PC-9 (cell line): ENCODE measurements at regions not wholly inside any gene's neighbourhood (a gene's known extent, or its start where the extent isn't known, plus 50 kb on each side); places are given as distances from the start of the nearest gene placed in this dataset.

Source experiments
- BruUV-seq: library from RNA; stranded (reverse); fragments of 400-500 nt; replicated peaks from 2 replicates; lab custom pipeline; 2021; lab: Mats Ljungman, UMichigan
- CTCF ChIA-PET: fragments of 300-600 bp; sonication (Branson Sonifier 250); formaldehyde crosslinking; loops from one replicate; lab custom pipeline; 2022; ENCODE audit warnings: antibody characterized with exemption; lab: Charles Lee
- POLR2A ChIA-PET: fragments of 300-600 bp; sonication (Branson Sonifier 250); formaldehyde crosslinking; loops from one replicate; lab custom pipeline; 2022; ENCODE audit warnings: antibody characterized with exemption; ENCODE audit not compliant: unreplicated experiment; lab: Charles Lee
- DNase-seq, 2 experiments: peaks; one replicate each; pipeline versions ENCODE4 v3.0.0 to v3.0.0-alpha.2; 2015 to 2022; ENCODE audit warnings: mixed read lengths in 1 of 2
- H2AFZ ChIP-seq: fragments of 200-600 bp; sonication (generic); 2 replicates; pipeline ENCODE4 v1.8.1; 2017; ENCODE audit warnings: antibody characterized with exemption
- H3F3A ChIP-seq: fragments of 200-600 bp; sonication (generic); 2 replicates; pipeline ENCODE4 v1.8.1; 2017; ENCODE audit warnings: antibody characterized with exemption, mild to moderate bottlenecking, low read depth; ENCODE audit not compliant: insufficient read depth
- H3K27ac ChIP-seq: fragments of 200-600 bp; sonication (generic); 2 replicates; pipeline ENCODE4 v1.6.1; 2016; ENCODE audit warnings: mixed run types
- H3K27me3 ChIP-seq: fragments of 200-600 bp; sonication (generic); 2 replicates; pipeline ENCODE4 v1.6.1; 2016; ENCODE audit warnings: low read depth, mixed run types; ENCODE audit not compliant: insufficient read depth
- H3K36me3 ChIP-seq: fragments of 200-600 bp; sonication (generic); 2 replicates; pipeline ENCODE4 v1.6.1; 2016; ENCODE audit warnings: low read depth, mixed run types
- H3K4me1 ChIP-seq: fragments of 200-600 bp; sonication (generic); replicated peaks from 2 replicates; pipeline ENCODE4 v1.6.1; 2016; ENCODE audit warnings: mixed run types; ENCODE audit not compliant: insufficient read depth
- H3K4me2 ChIP-seq: fragments of 200-600 bp; sonication (generic); 2 replicates; pipeline ENCODE4 v1.6.1; 2017; ENCODE audit warnings: mixed run types
- H3K4me3 ChIP-seq: fragments of 200-600 bp; sonication (generic); 2 replicates; pipeline ENCODE4 v1.6.1; 2016; ENCODE audit warnings: mixed run types
- H3K79me2 ChIP-seq: fragments of 200-600 bp; sonication (generic); 2 replicates; pipeline ENCODE4 v1.6.1; 2017; ENCODE audit warnings: low read depth, mixed run types
- H3K9me2 ChIP-seq: fragments of 200-600 bp; sonication (generic); 2 replicates; pipeline ENCODE4 v1.8.1; 2017; ENCODE audit warnings: mild to moderate bottlenecking; ENCODE audit not compliant: insufficient read depth
- H3K9me3 ChIP-seq: fragments of 200-600 bp; sonication (generic); 2 replicates; pipeline ENCODE4 v1.8.1; 2016; ENCODE audit warnings: low read depth; ENCODE audit not compliant: insufficient read depth
- H4K20me1 ChIP-seq: fragments of 200-600 bp; sonication (generic); 2 replicates; pipeline ENCODE4 v1.8.1; 2017; ENCODE audit not compliant: insufficient read depth
- CTCF ChIP-seq: fragments of 200-600 bp; sonication (generic); conservative IDR thresholded peaks from 2 replicates; pipeline ENCODE4 v1.6.1; 2017; ENCODE audit warnings: mixed run types, antibody characterized with exemption, mild to moderate bottlenecking, moderate library complexity
- EZH2 ChIP-seq: fragments of 200-600 bp; sonication (generic); IDR thresholded peaks from 2 replicates; pipeline ENCODE4 v1.8.0; 2017; ENCODE audit warnings: antibody characterized with exemption, low read depth
- intact Hi-C: fragments of 100-400 bp; cut with micrococcal nuclease; formaldehyde crosslinking; loops from one replicate; pipeline ENCODE4 v1.10.0; 2022; ENCODE audit not compliant: unreplicated experiment

- H4K20me1 ChIP-seq: no peaks in the 10 kb centered on the region; the same call in 1 of the 2 replicates
- H3K9me2 ChIP-seq: no peaks in the 10 kb centered on the region
- no peaks in the 10 kb centered on the region for H3K36me3 ChIP-seq
- no peaks in the 10 kb centered on the region for H3K4me1 ChIP-seq
- TF ChIP-seq CTCF: no peak
- TF ChIP-seq EZH2: no peak
- ChIA-PET POLR2A (no interaction called here), CTCF (no interaction called here)
- H2AFZ ChIP-seq: no peak overlapping the region
- intact Hi-C loops: no loop called here
- DNase-seq: no peak
- no peak overlapping the region for H3K27ac ChIP-seq
- H3K79me2 ChIP-seq: no peaks in the 10 kb centered on the region
- peaks cover 86% of the 10 kb centered on the region for H3K27me3 ChIP-seq
- H3F3A ChIP-seq: no peaks in the 10 kb centered on the region; the same call in 1 of the 2 replicates
- H3K9me3 ChIP-seq: no peaks in the 10 kb centered on the region
- H3K4me3 ChIP-seq: no peak overlapping the region
- H3K4me2 ChIP-seq: no peak overlapping the region
- BruUV-seq: no TSS peak
Measured at GRCh38 chr22:47612311-47612910, 850.0 kb downstream of the TBC1D22A start.

- Histone ChIP-seq H3K4me3 (no peak overlapping the region), H3K27me3 (peaks cover 86% of the 10 kb centered on the region), H3F3A (no peaks in the 10 kb centered on the region; the same call in 1 of the 2 replicates), H3K4me1 (no peaks in the 10 kb centered on the region), H3K9me2 (no peaks in the 10 kb centered on the region), H3K36me3 (no peaks in the 10 kb centered on the region), H2AFZ (no peak overlapping the region), H3K27ac (no peak overlapping the region), H4K20me1 (no peaks in the 10 kb centered on the region; the same call in 1 of the 2 replicates), H3K79me2 (no peaks in the 10 kb centered on the region), H3K9me3 (no peaks in the 10 kb centered on the region), H3K4me2 (no peak overlapping the region)
- intact Hi-C loops: no loop called here
- no peak for DNase-seq
- POLR2A ChIA-PET: no interaction called here
- TF ChIP-seq EZH2 (no peak), CTCF (no peak)
- CTCF ChIA-PET: no interaction called here
- no TSS peak for BruUV-seq
Measured at GRCh38 chr22:47610764-47611163, 848.3 kb downstream of the TBC1D22A start.

- no peaks in the 10 kb centered on the region for H3K79me2 ChIP-seq
- no peak overlapping the region for H3K4me3 ChIP-seq
- no peaks in the 10 kb centered on the region; the same call in 1 of the 2 replicates for H3F3A ChIP-seq
- ChIA-PET POLR2A (no interaction called here), CTCF (no interaction called here)
- no peak overlapping the region for H3K4me2 ChIP-seq
- intact Hi-C loops: no loop called here
- no peaks in the 10 kb centered on the region for H3K9me3 ChIP-seq
- TF ChIP-seq EZH2: no peak
- no peak for TF ChIP-seq CTCF
- H3K9me2 ChIP-seq: no peaks in the 10 kb centered on the region
- H3K27me3 ChIP-seq: peaks cover 87% of the 10 kb centered on the region
- no peaks in the 10 kb centered on the region for H3K4me1 ChIP-seq
- no peak overlapping the region for H2AFZ ChIP-seq
- BruUV-seq: no TSS peak
- H3K36me3 ChIP-seq: no peaks in the 10 kb centered on the region
- H3K27ac ChIP-seq: no peak overlapping the region
- DNase-seq: no peak
- no peaks in the 10 kb centered on the region; the same call in 1 of the 2 replicates for H4K20me1 ChIP-seq
Measured at GRCh38 chr22:47610281-47610680, 847.8 kb downstream of the TBC1D22A start.
